ENCODE measurements at regions not wholly inside any gene's neighbourhood (a gene's known extent, or its start where the extent isn't known, plus 50 kb on each side); places are given as distances from the start of the nearest gene placed in this dataset.
A peak's percentile ranks its signal among the peaks of the same experiment; 100 is the strongest.
"Not testable (repeated sequence)": the region's sequence is repeated elsewhere in the genome, so short reads cannot be mapped to it uniquely, and the experiment has no call there.

DNA sequence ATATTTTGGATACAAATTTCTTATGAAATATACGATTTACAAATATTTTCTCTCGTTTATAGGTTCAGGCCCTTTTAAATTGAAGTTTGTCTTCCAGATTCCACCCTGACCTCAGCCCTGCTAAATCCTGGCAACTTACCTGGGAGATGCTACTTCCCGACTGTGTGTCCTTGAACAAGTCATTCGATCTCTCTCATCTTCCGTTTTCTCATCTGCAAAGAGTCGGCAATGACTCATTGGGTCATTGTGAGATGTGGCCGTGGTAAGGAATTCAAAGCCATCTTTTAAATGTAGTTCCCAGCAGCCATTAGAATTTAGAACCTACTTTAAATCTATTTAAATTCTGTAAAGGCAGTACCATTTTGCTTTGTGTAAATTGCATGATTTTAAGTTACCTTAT lies 72.5 kb downstream of the LHX2 start:
- no peak for DNase-seq

- no peak for DNase-seq
These were observed 75.7 kb downstream of the LHX2 start for GRCh38 chr9:124087226-124087625.

- no peak for DNase-seq
These were observed 76.9 kb downstream of the LHX2 start for GRCh38 chr9:124088476-124088837.

DNA sequence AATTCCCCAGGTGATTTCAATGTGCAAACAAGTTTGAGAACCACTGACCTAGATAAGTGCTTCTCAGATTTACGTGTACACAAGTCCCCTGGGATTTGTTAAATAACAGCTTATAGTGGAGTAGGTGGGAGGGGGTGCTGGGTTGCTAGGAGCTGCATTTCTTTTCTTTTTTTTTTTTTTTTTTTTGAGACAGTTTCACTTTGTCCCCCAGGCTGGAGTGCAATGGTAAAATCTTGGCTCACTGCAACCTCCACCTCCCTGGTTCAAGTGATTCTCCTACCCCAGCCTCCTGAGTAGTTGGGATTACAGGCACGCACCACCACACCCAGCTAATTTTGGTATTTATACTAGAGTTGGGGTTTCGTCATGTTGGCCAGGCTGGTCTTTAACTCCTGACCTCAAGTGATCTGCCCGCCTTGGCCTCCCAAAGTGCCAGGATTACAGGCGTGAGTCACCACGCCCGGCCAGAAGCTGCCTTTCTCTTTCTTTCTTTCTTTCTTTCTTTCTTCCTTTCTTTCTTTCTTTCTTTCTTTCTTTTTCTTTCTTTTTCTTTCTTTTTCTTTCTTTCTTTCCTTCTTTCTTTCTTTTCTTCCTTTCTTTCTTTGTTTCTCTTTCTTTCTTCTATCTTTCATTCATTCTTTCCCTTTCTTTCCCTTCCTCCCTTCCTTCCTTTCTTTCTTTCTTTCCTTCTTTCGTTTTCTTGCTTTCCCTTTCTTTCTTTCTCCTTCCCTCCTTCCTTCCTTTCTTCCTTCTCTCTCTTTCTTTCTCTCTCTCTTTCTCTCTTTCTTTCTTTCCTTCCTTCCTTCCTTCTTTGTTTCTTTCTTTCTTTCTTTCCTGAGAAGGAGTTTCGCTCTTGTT lies 78.3 kb downstream of the LHX2 start:
- DNase-seq, result not testable (repeated sequence)

DNA sequence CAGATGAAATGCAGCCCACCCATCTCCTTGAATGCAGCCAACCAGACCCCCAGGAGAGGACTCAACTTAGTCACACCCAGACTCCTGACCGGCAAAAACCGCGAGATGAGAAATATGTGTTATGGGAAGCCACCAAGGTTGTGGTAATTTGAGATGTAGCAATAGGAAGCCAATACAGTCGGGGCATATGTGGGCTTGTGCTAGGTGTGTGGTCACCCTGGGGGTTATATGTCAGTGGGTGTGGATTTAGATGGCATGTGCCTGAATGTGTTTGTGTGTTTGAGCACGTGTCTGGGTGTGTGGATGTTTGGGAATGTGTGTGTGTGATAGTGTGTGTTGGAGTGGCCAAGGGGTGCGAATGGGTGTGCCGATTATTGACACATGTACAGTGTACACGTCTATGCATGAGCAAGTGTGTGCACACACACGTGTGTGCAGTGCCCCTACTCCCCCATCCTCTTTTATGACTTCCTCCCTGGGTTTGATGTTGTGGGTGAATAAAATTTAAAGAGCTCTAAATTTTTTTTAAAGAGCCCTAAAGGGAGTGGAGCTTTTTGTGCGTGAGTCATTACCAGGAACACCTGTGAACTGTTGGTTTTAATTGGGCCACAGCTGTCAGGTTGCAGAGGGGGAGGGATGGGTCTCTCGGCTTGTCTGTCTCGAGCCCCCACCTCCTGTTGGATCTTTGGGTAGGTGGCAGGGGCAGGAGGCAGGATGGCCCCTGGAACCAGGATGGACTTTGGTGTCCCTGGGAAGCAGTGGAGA lies 86.8 kb downstream of the LHX2 start:
- no peak for DNase-seq

DNA sequence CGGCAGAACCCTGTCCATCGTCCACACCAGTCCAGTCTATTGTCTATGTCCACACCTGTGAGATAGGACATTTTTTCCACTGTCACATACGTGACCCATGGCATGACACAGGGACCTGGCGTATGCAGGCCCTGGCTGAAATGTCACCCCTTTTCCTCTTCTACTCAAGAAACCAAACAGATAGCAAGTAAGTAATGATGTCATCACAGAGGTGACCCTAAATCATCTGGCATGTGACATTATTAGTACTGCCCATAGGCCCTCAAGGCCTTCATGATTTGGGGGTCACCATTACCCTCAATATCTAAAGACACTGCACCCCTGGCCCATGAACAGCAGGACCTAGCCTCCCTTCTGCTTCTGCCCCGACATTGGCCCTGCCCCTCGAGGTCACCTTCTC lies 88.3 kb downstream of the LHX2 start:
- DNase-seq, result no peak

DNA sequence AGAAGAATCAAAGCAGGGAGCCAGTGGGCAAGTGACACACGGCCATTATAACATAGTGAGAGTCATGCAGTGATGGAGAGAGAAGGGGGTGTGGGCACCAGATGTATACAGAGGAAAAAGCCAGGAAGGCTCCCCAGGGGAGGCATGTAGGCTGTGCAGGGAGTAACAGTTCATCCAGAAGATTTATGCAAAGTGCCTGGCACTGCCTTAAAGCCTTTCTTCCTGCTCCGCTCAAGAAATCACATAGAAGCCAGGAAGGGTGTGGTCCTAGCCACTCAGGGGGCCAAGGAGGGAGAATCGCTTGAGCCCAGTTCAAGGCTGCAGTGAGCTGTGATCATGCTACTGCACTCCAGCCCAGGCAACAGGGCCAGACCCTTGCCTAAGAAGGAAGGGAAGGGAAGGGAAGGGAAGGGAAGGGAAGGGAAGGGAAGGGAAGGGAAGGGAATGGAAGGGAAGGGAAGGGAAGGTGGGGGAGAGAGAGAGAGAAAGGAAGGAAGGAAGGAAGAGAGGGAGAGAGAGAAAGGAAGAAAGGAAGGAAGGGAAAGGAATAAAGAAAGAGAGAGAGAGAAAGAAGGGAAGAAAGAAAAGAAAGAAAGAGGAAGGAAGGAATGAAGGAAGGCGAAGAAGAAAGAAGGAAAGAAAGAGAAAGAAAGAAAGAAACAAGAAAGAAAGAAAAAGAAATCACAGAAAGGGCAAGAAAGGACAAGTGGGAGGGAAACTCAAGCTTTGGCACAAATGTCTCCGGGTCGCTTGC lies 89.8 kb downstream of the LHX2 start:
- no peak for DNase-seq

GRCh38 chr9:124101969-124102345 lies 90.4 kb downstream of the LHX2 start:
- DNase-seq, result no peak

DNA sequence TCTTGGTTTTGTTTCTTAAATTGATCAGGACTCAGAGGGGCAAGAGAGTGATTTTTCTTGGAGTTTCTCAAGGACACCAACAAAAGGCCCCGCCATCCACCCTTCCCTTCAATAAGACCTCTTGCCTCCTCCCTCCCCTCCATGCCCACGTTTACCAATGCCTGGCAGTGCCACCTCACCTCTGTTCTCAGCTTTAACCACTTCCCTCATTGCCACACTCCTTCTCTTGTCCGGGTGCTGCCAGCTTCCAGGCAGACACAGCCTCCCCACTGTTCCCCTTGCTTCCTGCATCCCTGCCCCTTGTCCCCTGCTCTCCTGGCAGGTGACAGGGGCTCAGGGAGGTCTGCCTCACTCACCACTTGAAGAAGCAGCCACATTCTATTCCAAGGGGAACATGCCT lies 90.8 kb downstream of the LHX2 start:
- DNase-seq, result no peak

DNA sequence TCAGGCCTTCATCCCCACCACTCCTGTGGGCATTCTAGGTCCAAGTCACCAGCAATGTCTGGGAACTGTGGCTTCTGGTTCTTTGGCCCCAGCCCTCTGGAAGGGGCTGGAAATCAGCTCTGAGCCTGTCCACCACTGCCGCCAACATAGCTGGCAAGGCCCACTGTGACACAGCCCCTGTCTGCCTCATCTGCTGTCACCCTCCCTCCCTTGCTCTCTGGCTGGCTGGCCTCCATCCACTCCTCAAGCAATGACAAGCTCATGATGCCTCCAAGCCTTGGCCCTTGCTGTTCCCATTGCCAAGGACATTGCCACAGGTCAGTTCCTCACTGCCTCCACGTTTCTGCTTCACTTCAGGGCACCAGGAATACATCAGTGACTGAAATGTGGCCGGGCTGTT lies 93.7 kb downstream of the LHX2 start:
- DNase-seq, result no peak

- no peak for DNase-seq
These were observed 96.6 kb downstream of the LHX2 start for GRCh38 chr9:124108216-124108615.

- peak; percentile 45 for DNase-seq
These were observed 98.8 kb downstream of the LHX2 start for GRCh38 chr9:124110307-124110915.

DNA sequence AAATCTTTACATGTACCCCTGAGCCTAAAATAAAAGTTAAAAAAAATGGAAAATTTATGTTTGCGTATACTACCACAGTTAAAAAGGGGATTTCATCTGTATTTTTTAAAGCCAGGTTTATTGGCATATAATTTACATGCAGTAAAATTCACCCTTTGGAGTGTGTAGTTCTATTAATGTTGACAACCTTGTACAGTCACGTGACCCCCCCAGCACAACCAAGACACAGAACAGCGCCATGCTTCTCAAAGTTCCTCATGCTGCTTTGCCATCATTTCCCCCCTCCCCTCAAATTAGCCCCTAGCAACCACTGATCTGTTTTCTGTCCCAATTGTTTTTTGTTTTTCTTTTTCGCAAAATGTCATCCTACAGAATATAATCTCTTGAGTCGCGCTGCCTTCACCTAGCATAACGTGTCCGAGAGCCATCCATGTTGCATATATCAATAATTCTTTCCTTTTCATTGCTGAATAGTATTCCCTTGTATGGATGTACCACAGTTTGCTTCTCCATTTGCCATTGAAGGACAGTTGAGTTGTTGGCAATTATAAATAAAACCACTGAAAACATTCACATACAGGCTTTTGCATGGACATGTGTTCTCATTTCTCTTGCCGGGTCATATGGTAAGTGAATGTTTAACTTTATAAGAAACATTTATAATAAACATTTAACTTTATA lies 105.3 kb downstream of the LHX2 start:
- no peak for DNase-seq

- no peak for DNase-seq
These were observed 107.3 kb downstream of the LHX2 start for GRCh38 chr9:124118894-124119293.

DNA sequence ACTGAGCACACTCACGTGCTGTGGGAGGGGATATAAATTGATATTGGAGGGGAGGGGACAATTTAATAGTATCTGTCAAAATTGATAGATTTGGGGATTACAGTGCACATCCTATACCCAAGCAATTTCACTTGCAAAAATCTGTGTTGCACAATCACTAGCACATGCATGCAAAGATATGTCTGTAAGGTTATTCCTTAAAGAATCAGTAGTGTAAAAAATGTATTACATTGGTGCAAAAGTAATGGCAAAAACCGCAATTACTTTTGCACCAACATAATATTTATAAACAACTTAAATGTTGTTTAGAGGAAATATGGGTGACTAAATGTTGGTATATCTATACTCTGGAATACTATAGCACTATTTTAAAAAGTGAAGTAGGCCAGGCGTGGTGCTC lies 108.7 kb downstream of the LHX2 start:
- DNase-seq, result no peak

GRCh38 chr9:124121725-124122124 lies 110.2 kb downstream of the LHX2 start:
- DNase-seq, result no peak

DNA sequence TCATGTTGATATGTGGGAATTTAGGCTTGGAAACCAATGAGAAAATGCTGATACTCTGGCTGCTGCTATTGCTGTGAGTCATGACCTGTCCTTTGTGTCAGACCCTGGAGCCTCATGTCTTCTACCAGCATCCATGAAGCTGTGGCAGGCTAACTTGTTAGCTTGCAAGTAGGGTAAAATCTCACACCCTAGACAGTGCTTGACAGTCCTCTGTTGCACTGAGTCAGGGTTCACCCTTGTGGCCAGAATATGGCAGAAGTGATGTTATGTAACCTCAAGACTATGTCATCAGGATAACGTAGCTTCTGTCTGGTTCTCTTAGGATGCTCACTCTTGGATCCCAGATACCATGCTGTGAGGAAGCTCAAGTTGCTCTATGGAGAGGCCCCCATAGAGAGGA lies 110.8 kb downstream of the LHX2 start:
- DNase-seq, result no peak

DNA sequence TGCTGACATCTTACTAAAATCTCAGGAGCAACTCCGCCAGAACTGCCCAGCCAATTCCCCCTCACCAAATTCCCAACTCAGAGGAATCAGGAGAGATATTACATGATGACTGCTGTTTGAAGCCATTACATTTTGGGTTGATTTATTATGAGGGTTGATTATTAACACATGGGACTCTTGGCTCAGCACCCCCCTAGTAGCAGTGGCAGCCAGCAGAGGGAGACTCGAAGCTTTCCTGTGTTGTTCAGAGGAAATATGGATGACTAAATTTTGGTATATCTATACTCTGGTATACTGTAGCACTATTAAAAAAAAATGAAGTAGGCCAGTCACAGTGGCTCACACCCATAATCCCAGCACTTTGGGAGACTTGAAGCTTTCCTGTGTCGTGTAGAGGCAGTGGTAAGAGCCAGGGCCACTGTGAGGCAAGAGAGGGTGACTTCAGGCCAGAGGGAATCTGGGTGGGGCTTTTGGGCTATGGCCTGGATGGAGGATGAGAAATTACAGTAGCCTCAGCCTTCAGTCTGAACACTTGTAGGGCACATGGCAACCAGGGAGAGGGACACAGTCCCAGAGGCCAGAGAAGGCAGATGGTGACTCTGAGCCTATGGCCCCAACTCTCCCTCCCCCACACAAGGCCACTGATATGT lies 111.4 kb downstream of the LHX2 start:
- no peak for DNase-seq

DNA sequence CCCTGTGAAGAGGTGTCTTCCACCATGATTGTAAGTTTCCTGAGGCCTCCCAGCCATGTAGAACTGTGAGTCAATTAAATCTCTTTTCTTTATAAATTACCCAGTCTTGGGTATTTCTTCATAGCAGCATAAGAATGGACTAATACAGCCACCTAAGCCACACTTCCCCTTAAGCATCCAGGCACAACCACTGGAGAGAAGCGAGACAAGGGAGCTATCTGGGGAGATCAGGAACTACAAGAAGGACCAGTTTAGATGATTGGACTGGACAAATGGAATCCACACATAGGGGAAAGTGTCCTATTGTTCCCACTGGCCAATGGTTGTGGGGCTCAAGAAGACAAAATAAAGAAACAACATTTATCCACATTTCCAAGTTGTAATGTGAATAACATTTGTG lies 112.1 kb downstream of the LHX2 start:
- not testable (repeated sequence) for DNase-seq

- DNase-seq, result no peak
These were observed 113.4 kb downstream of the LHX2 start for GRCh38 chr9:124124729-124125650.

GRCh38 chr9:124125651-124125977 lies 114.0 kb downstream of the LHX2 start:
- no peak for DNase-seq
